ENCODE measurements at regions not wholly inside any gene's neighbourhood (a gene's known extent, or its start where the extent isn't known, plus 50 kb on each side); places are given as distances from the start of the nearest gene placed in this dataset.

DNA sequence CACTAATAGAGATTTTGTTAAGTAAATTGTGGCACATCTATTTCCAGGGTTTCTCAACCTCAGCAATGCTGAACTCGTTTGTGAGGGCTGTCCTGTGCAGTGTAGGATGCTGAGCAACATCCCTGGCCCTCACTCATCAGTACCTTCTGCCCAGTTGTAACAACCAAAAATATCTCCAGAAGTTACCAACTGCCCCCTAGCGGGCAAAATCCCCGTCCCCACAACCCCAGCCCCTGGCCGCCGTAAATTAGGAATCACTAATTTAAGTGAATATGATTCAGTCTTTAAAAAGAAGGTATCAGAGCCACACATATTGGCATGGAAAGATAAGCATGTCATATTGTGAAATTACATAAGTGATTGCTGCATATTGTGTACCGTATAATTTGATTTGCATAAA lies 123.4 kb downstream of the ASB9 start:
- no peaks in the 10 kb centered on the region for H3K79me2 ChIP-seq (ENCODE audit: control insufficient read depth, insufficient read depth, low read length)
- TF ChIP-seq SMARCA5 (IDR thresholded peaks at IDR 0.05), result no peak
- TF ChIP-seq ZFP36 (IDR thresholded peaks at IDR 0.05; ENCODE audit: low read depth, low read length, partially characterized antibody), result no peak
- 0 out of 4 replicates have a peak, but pooled peaks of 1 of the 2 experiments have one; percentile 8 for TF ChIP-seq RAD21 (CRISPR knock-in tag; conservative IDR thresholded peaks at IDR 0.05 in 1 of 2, IDR thresholded peaks at IDR 0.05 in 1 of 2)
- TF ChIP-seq, protein P1, sequence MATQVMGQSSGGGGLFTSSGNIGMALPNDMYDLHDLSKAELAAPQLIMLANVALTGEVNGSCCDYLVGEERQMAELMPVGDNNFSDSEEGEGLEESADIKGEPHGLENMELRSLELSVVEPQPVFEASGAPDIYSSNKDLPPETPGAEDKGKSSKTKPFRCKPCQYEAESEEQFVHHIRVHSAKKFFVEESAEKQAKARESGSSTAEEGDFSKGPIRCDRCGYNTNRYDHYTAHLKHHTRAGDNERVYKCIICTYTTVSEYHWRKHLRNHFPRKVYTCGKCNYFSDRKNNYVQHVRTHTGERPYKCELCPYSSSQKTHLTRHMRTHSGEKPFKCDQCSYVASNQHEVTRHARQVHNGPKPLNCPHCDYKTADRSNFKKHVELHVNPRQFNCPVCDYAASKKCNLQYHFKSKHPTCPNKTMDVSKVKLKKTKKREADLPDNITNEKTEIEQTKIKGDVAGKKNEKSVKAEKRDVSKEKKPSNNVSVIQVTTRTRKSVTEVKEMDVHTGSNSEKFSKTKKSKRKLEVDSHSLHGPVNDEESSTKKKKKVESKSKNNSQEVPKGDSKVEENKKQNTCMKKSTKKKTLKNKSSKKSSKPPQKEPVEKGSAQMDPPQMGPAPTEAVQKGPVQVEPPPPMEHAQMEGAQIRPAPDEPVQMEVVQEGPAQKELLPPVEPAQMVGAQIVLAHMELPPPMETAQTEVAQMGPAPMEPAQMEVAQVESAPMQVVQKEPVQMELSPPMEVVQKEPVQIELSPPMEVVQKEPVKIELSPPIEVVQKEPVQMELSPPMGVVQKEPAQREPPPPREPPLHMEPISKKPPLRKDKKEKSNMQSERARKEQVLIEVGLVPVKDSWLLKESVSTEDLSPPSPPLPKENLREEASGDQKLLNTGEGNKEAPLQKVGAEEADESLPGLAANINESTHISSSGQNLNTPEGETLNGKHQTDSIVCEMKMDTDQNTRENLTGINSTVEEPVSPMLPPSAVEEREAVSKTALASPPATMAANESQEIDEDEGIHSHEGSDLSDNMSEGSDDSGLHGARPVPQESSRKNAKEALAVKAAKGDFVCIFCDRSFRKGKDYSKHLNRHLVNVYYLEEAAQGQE (IDR thresholded peaks at IDR 0.05; ENCODE audit: borderline replicate concordance), result no peak
- TF ChIP-seq, protein P1 (CRISPR knock-in tag; IDR thresholded peaks at IDR 0.05; ENCODE audit: low read depth), result no peak
- TF ChIP-seq TBL1XR1 (IDR thresholded peaks at IDR 0.05; ENCODE audit: low read length in 2 of 2), result no peak
- TF ChIP-seq ZC3H11A (IDR thresholded peaks at IDR 0.05; ENCODE audit: low read depth, low read length), result no peak
- TF ChIP-seq, protein P2, sequence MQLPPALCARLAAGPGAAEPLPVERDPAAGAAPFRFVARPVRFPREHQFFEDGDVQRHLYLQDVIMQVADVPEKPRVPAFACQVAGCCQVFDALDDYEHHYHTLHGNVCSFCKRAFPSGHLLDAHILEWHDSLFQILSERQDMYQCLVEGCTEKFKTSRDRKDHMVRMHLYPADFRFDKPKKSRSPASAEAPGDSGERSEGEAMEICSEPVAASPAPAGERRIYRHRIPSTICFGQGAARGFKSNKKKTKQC (CRISPR knock-in tag; IDR thresholded peaks at IDR 0.05), result no peak
- no peak for TF ChIP-seq POLR2A (conservative IDR thresholded peaks at IDR 0.05)
- no peak for TF ChIP-seq ZNF780A (CRISPR knock-in tag; IDR thresholded peaks at IDR 0.05)
- TF ChIP-seq FOXA1 (IDR thresholded peaks at IDR 0.05; ENCODE audit: borderline replicate concordance), result no peak
- TF ChIP-seq, protein P3, sequence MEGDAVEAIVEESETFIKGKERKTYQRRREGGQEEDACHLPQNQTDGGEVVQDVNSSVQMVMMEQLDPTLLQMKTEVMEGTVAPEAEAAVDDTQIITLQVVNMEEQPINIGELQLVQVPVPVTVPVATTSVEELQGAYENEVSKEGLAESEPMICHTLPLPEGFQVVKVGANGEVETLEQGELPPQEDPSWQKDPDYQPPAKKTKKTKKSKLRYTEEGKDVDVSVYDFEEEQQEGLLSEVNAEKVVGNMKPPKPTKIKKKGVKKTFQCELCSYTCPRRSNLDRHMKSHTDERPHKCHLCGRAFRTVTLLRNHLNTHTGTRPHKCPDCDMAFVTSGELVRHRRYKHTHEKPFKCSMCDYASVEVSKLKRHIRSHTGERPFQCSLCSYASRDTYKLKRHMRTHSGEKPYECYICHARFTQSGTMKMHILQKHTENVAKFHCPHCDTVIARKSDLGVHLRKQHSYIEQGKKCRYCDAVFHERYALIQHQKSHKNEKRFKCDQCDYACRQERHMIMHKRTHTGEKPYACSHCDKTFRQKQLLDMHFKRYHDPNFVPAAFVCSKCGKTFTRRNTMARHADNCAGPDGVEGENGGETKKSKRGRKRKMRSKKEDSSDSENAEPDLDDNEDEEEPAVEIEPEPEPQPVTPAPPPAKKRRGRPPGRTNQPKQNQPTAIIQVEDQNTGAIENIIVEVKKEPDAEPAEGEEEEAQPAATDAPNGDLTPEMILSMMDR (IDR thresholded peaks at IDR 0.05 in 2 of 3, conservative IDR thresholded peaks at IDR 0.05 in 1 of 3; ENCODE audit: insufficient read depth in 2 of 3, low read depth in 1 of 3, low read length in 3 of 3), result peak; percentile 37 to 51 (median 45); a peak in 5 of 6 replicates

More for the DNA sequence above, 123.4 kb downstream of the ASB9 start:
- FAIRE-seq, result no peak
- Histone ChIP-seq H3K9ac (ENCODE audit: insufficient read depth in 1 of 2, low read depth in 2 of 2, low read length in 2 of 2) (no peak overlapping the region), H2AFZ (ENCODE audit: low read depth, low read length) (no peak overlapping the region), H3K27me3 (ENCODE audit: control insufficient read depth in 2 of 2, insufficient read depth in 2 of 2, low read length in 2 of 2) (no peaks in the 10 kb centered on the region), H3K36me3 (ENCODE audit: control insufficient read depth, insufficient read depth, low read length) (no peaks in the 10 kb centered on the region), H3K4me2 (ENCODE audit: insufficient read depth, low read length) (no peak overlapping the region; the same call in 1 of the 2 replicates), H3K9me1 (ENCODE audit: control insufficient read depth, insufficient read depth, low read length) (no peaks in the 10 kb centered on the region), H3K27ac (ENCODE audit: extremely low read depth, low read depth, low read length) (no peak overlapping the region), H3K4me1 (replicated peaks in 1 of 2; ENCODE audit: control insufficient read depth in 2 of 2, insufficient read depth in 2 of 2, low read length in 2 of 2) (peaks cover 0 to 2% of the 10 kb centered on the region in 2 experiments; a peak in 1 of 5 replicates), H4K20me1 (replicated peaks; ENCODE audit: control insufficient read depth, insufficient read depth, low read length) (no peaks in the 10 kb centered on the region), H3K9me3 (replicated peaks; ENCODE audit: control insufficient read depth, insufficient read depth, low read depth, low read length) (no peaks in the 10 kb centered on the region), H3K4me3 (no peak overlapping the region)
- in situ Hi-C loops (cut with MboI), result no loop called here
- CTCF ChIA-PET (ENCODE audit: low intra/inter-chr PET ratio), result no interaction called here
- intact Hi-C loops (cut with micrococcal nuclease), result no loop called here
- WGBS (ENCODE audit: insufficient coverage, low coverage, missing lambda C conversion rate), result 9% methylated on average over 5 of the region's 6 CpGs
- POLR2A ChIA-PET, result no interaction called here
- ATAC-seq, result peak; percentile 77
- DNase-seq (ENCODE audit: extremely low read depth in 1 of 4, low spot score in 3 of 4), result peak; percentile 17 to 41 (median 22)
- BruUV-seq (replicated peaks), result no TSS peak

All from K562 (cell line).